AG09319 (cell line): ENCODE measurements at regions not wholly inside any gene's neighbourhood (a gene's known extent, or its start where the extent isn't known, plus 50 kb on each side); places are given as distances from the start of the nearest gene placed in this dataset.
A peak's percentile ranks its signal among the peaks of the same experiment; 100 is the strongest.

Experiments used
- DNase-seq: peaks from one replicate; pipeline ENCODE4 v3.0.0-alpha.2; 2010; ENCODE audit warnings: low read depth; ENCODE audit errors: extremely low read depth
- TF ChIP-seq, protein P1 (sequence below): IDR thresholded peaks from 2 replicates; pipeline ENCODE4 v1.5.1; 2011; ENCODE audit warnings: low read depth, mild to moderate bottlenecking, inconsistent platforms, low read length, moderate library complexity

DNA sequence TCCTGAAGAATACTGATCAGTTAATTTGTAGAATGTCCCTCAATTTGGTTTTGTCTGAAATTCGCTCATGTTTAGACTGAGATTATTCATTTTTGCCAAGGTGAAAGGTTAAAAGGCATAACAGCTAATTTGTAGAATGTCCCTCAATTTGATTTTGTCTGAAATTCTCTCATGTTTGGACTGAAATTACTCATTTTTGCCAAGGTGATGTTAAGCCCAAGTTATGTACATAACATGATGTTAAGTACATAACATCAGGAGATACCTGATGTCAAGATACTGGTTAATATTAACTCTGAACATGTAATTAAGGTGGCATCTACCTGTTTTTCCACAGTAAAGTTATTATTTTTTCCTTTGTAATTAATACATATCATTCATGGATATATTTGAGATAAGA is 243.4 kb upstream of the PMFBP1 start:
- no peak for DNase-seq
- TF ChIP-seq, protein P1, sequence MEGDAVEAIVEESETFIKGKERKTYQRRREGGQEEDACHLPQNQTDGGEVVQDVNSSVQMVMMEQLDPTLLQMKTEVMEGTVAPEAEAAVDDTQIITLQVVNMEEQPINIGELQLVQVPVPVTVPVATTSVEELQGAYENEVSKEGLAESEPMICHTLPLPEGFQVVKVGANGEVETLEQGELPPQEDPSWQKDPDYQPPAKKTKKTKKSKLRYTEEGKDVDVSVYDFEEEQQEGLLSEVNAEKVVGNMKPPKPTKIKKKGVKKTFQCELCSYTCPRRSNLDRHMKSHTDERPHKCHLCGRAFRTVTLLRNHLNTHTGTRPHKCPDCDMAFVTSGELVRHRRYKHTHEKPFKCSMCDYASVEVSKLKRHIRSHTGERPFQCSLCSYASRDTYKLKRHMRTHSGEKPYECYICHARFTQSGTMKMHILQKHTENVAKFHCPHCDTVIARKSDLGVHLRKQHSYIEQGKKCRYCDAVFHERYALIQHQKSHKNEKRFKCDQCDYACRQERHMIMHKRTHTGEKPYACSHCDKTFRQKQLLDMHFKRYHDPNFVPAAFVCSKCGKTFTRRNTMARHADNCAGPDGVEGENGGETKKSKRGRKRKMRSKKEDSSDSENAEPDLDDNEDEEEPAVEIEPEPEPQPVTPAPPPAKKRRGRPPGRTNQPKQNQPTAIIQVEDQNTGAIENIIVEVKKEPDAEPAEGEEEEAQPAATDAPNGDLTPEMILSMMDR: no peak

GRCh38 chr16:72410492-72410891 is 238.5 kb upstream of the PMFBP1 start:
- DNase-seq: no peak
- TF ChIP-seq, protein P1: no peak

DNA sequence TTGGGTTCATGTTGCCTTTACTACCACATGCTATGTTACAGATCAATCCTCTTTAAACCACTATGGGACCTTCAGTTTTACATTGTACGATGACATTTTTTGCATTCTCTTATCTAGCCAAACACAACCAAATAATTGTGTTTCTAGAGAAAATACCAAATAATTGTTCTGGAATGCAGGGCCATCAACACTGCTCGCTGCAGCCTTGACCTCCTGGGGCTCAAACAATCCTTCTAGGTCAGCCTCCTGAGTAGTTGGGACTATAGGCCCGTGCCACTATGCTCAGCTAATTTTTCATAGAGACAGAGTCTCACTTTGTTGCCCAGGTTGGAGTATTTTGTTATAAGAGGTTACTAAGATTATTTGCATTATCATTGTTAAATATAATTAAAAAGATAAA is 237.5 kb upstream of the PMFBP1 start:
- TF ChIP-seq, protein P1: no peak
- DNase-seq: no peak

GRCh38 chr16:72406390-72406789 is 234.4 kb upstream of the PMFBP1 start:
- TF ChIP-seq, protein P1: no peak
- no peak for DNase-seq

GRCh38 chr16:72404299-72404698 is 232.3 kb upstream of the PMFBP1 start:
- no peak for DNase-seq
- TF ChIP-seq, protein P1: no peak

GRCh38 chr16:72401084-72401361 is 229.1 kb upstream of the PMFBP1 start:
- no peak for DNase-seq
- TF ChIP-seq, protein P1: no peak

GRCh38 chr16:72400257-72401083 is 228.5 kb upstream of the PMFBP1 start:
- peak; percentile 15 for DNase-seq
- TF ChIP-seq, protein P1: peak; percentile 73
